ENCODE measurements at regions not wholly inside any gene's neighbourhood (a gene's known extent, or its start where the extent isn't known, plus 50 kb on each side); places are given as distances from the start of the nearest gene placed in this dataset.

DNA sequence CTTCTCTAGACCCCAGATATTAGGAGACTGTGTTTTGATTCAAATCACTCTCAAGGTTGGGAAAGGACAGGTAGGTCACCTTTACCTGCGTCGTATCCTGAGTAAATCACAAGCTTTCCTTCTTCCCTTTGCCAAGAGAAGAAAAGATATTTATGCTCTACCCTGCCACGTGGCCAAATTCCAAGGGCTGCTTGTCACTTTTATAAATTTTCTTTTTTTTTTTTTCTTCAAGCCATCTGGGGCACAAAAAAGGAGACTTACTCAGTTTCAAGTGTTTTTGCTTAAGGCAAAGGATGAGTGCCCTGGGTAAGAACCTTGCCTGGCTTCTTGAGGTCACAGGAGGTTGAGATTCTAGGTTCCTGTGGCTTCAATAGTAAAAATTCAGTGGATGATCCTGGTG, 285.1 kb downstream of the TMEM114 start:
- no peak for DNase-seq (ENCODE audit: low spot score)
- Mint-ChIP-seq H3K4me3 (ENCODE audit: unreplicated experiment) (no peak overlapping the region), H3K4me1 (ENCODE audit: unreplicated experiment) (no peaks in the 10 kb centered on the region), H3K36me3 (ENCODE audit: low read depth, unreplicated experiment) (no peaks in the 10 kb centered on the region), H3K9me3 (ENCODE audit: unreplicated experiment) (no peaks in the 10 kb centered on the region), H3K27me3 (ENCODE audit: unreplicated experiment) (peaks cover 6% of the 10 kb centered on the region), H3K27ac (ENCODE audit: unreplicated experiment) (no peak overlapping the region)
- TF ChIP-seq, protein P1, sequence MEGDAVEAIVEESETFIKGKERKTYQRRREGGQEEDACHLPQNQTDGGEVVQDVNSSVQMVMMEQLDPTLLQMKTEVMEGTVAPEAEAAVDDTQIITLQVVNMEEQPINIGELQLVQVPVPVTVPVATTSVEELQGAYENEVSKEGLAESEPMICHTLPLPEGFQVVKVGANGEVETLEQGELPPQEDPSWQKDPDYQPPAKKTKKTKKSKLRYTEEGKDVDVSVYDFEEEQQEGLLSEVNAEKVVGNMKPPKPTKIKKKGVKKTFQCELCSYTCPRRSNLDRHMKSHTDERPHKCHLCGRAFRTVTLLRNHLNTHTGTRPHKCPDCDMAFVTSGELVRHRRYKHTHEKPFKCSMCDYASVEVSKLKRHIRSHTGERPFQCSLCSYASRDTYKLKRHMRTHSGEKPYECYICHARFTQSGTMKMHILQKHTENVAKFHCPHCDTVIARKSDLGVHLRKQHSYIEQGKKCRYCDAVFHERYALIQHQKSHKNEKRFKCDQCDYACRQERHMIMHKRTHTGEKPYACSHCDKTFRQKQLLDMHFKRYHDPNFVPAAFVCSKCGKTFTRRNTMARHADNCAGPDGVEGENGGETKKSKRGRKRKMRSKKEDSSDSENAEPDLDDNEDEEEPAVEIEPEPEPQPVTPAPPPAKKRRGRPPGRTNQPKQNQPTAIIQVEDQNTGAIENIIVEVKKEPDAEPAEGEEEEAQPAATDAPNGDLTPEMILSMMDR (IDR thresholded peaks at IDR 0.05; ENCODE audit: unreplicated experiment) = no peak

- Mint-ChIP-seq H3K9me3 (ENCODE audit: unreplicated experiment) (no peaks in the 10 kb centered on the region), H3K4me1 (ENCODE audit: unreplicated experiment) (no peaks in the 10 kb centered on the region), H3K36me3 (ENCODE audit: low read depth, unreplicated experiment) (no peaks in the 10 kb centered on the region), H3K27me3 (ENCODE audit: unreplicated experiment) (peaks cover 4% of the 10 kb centered on the region), H3K27ac (ENCODE audit: unreplicated experiment) (no peak overlapping the region), H3K4me3 (ENCODE audit: unreplicated experiment) (no peak overlapping the region)
- no peak for DNase-seq (ENCODE audit: low spot score)
- TF ChIP-seq, protein P1 (IDR thresholded peaks at IDR 0.05; ENCODE audit: unreplicated experiment) = no peak
Measured at GRCh38 chr16:8299635-8300034, 290.7 kb downstream of the TMEM114 start.

DNA sequence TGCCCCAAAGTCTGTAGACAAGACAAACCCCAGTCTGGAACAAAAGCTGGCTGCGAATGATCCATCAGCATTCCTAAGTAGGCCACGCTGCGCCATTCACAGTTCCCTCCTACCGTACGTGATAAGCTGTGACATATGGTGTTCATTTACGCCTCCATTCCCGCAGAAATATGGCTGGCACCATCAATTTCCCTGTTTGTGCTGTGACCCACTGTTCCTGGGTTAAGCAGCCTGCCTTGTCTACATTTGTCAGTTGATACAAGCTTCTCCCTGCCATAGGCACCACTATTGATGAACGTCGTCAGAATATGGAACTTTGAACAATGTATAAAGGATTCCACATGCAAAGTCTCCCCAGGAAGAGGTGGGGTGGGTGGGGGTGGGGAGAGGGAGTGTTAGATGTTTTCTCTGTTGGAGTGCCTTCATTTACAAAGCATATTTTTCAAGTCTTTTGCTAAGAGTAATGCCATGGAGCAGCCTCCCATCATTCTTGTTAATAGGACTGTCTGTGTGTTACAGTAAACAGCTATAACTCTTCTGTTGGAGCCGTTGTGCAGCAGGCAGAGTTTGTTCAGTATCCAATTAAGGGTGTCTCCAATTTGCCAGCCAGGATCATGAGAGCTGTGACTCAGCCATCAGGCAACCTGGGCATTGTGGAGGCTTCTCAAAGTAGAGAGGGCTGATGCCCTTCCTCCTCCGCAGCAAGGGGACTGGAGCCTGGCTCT, 294.6 kb downstream of the TMEM114 start:
- Mint-ChIP-seq H3K36me3 (ENCODE audit: low read depth, unreplicated experiment) (no peaks in the 10 kb centered on the region), H3K9me3 (ENCODE audit: unreplicated experiment) (no peaks in the 10 kb centered on the region), H3K27ac (ENCODE audit: unreplicated experiment) (no peak overlapping the region), H3K27me3 (ENCODE audit: unreplicated experiment) (peaks cover 2% of the 10 kb centered on the region), H3K4me3 (ENCODE audit: unreplicated experiment) (no peak overlapping the region), H3K4me1 (ENCODE audit: unreplicated experiment) (no peaks in the 10 kb centered on the region)
- no peak for DNase-seq (ENCODE audit: low spot score)
- TF ChIP-seq, protein P1 (IDR thresholded peaks at IDR 0.05; ENCODE audit: unreplicated experiment) = no peak

DNA sequence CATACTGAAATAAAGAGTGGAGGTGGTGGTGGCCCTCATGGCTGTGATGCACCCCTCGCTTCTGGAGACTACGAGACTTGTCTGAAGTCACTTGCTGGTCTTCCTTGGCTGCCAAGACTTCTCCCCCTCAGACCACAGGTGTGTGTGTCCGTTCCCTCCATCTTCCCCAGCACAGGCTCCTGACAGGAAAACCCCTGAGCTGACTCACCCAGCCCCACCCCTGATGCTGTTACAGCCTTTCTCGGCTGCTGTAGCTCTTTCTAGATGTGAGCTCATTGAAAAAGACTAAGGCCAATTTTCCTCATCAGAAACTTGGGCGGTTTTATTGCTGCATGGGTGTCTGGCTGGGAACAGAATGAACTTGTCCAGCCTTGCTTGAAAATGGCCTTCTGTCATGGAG, 296.9 kb downstream of the TMEM114 start:
- H3K36me3 Mint-ChIP-seq (ENCODE audit: low read depth, unreplicated experiment) = no peaks in the 10 kb centered on the region
- no peak overlapping the region for H3K4me3 Mint-ChIP-seq (ENCODE audit: unreplicated experiment)
- H3K27ac Mint-ChIP-seq (ENCODE audit: unreplicated experiment) = no peak overlapping the region
- no peaks in the 10 kb centered on the region for H3K4me1 Mint-ChIP-seq (ENCODE audit: unreplicated experiment)
- TF ChIP-seq, protein P1 (IDR thresholded peaks at IDR 0.05; ENCODE audit: unreplicated experiment) = no peak
- peaks cover under 1% of the 10 kb centered on the region for H3K27me3 Mint-ChIP-seq (ENCODE audit: unreplicated experiment)
- no peak for DNase-seq (ENCODE audit: low spot score)
- no peaks in the 10 kb centered on the region for H3K9me3 Mint-ChIP-seq (ENCODE audit: unreplicated experiment)

GRCh38 chr16:8292271-8292670, 298.0 kb downstream of the TMEM114 start:
- no peak overlapping the region for H3K4me3 Mint-ChIP-seq (ENCODE audit: unreplicated experiment)
- DNase-seq (ENCODE audit: low spot score) = no peak
- no peaks in the 10 kb centered on the region for H3K9me3 Mint-ChIP-seq (ENCODE audit: unreplicated experiment)
- TF ChIP-seq, protein P1 (IDR thresholded peaks at IDR 0.05; ENCODE audit: unreplicated experiment) = no peak
- no peaks in the 10 kb centered on the region for H3K27me3 Mint-ChIP-seq (ENCODE audit: unreplicated experiment)
- no peaks in the 10 kb centered on the region for H3K4me1 Mint-ChIP-seq (ENCODE audit: unreplicated experiment)
- no peak overlapping the region for H3K27ac Mint-ChIP-seq (ENCODE audit: unreplicated experiment)
- no peaks in the 10 kb centered on the region for H3K36me3 Mint-ChIP-seq (ENCODE audit: low read depth, unreplicated experiment)

Measured in endothelial cell (in vitro differentiated cells).